Neural progenitor cell (in vitro differentiated cells): ENCODE measurements at regions not wholly inside any gene's neighbourhood (a gene's known extent, or its start where the extent isn't known, plus 50 kb on each side); places are given as distances from the start of the nearest gene placed in this dataset.
A peak's percentile ranks its signal among the peaks of the same experiment; 100 is the strongest.

Experiments
- DNase-seq: peaks from one replicate; pipeline ENCODE4 v3.0.0-alpha.2; 2016; ENCODE audit warnings: low spot score
- H2AFZ ChIP-seq: fragments of 200-600 bp; sonication (generic); replicated peaks from 2 replicates; pipeline ENCODE4 v1.6.1; 2016; ENCODE audit warnings: antibody characterized with exemption
- H3F3A ChIP-seq: fragments of 200-600 bp; sonication (generic); 2 replicates; pipeline ENCODE4 v1.6.1; 2016; ENCODE audit warnings: antibody characterized with exemption, low read depth
- H3K27ac ChIP-seq: fragments of 200-600 bp; sonication (generic); 2 replicates; pipeline ENCODE4 v1.5.1; 2016; ENCODE audit warnings: mild to moderate bottlenecking
- H3K27me3 ChIP-seq: fragments of 200-600 bp; sonication (generic); 2 replicates; pipeline ENCODE4 v1.6.1; 2016; ENCODE audit warnings: mild to moderate bottlenecking, moderate library complexity
- H3K36me3 ChIP-seq: fragments of 200-600 bp; sonication (generic); 2 replicates; pipeline ENCODE4 v1.5.1; 2016
- H3K4me1 ChIP-seq: fragments of 200-600 bp; sonication (generic); 2 replicates; pipeline ENCODE4 v1.6.1; 2016; ENCODE audit warnings: mixed run types
- H3K4me2 ChIP-seq: fragments of 200-600 bp; sonication (generic); 2 replicates; pipeline ENCODE4 v1.6.1; 2016
- H3K4me3 ChIP-seq: fragments of 200-600 bp; sonication (generic); 2 replicates; pipeline ENCODE4 v1.5.1; 2016
- H3K79me2 ChIP-seq: fragments of 200-600 bp; sonication (generic); 2 replicates; pipeline ENCODE4 v1.6.1; 2016; ENCODE audit warnings: low read depth
- H3K9ac ChIP-seq: fragments of 200-600 bp; sonication (generic); 2 replicates; pipeline ENCODE4 v1.6.1; 2016
- H3K9me3 ChIP-seq: fragments of 200-600 bp; sonication (generic); 2 replicates; pipeline ENCODE4 v1.5.1; 2016; ENCODE audit warnings: low read depth
- H4K20me1 ChIP-seq: fragments of 200-600 bp; sonication (generic); 2 replicates; pipeline ENCODE4 v1.6.1; 2016; ENCODE audit warnings: low read depth
- H3K27ac Mint-ChIP-seq: 3 replicates; pipeline ENCODE4 v1.8.0; 2021; ENCODE audit warnings: mixed read lengths
- H3K27me3 Mint-ChIP-seq: 2 replicates; pipeline ENCODE4 v1.8.0; 2022; ENCODE audit warnings: low read depth, mild to moderate bottlenecking, inconsistent platforms, moderate library complexity, mixed read lengths; ENCODE audit not compliant: insufficient read depth
- H3K36me3 Mint-ChIP-seq: 3 replicates; pipeline ENCODE4 v1.8.0; 2021; ENCODE audit warnings: mixed read lengths
- H3K4me1 Mint-ChIP-seq: 3 replicates; pipeline ENCODE4 v1.8.0; 2021; ENCODE audit warnings: mixed read lengths
- H3K4me3 Mint-ChIP-seq: 3 replicates; pipeline ENCODE4 v1.8.0; 2021; ENCODE audit warnings: mild to moderate bottlenecking, moderate library complexity, mixed read lengths
- H3K9me3 Mint-ChIP-seq: 3 replicates; pipeline ENCODE4 v1.8.0; 2020; ENCODE audit warnings: mixed read lengths
- EZH2 ChIP-seq: fragments of 200-600 bp; sonication (generic); IDR thresholded peaks from 2 replicates; pipeline ENCODE4 v1.6.1; 2017; ENCODE audit warnings: antibody characterized with exemption, mild to moderate bottlenecking, moderate library complexity
- EZH2phosphoT487 ChIP-seq: fragments of 200-600 bp; sonication (generic); IDR thresholded peaks from 2 replicates; pipeline ENCODE4 v1.6.1; 2017; ENCODE audit warnings: antibody characterized with exemption
- TF ChIP-seq, protein P1 (sequence below): fragments of 200-600 bp; sonication (generic); IDR thresholded peaks from 2 replicates; pipeline ENCODE4 v1.5.1; 2017; ENCODE audit warnings: antibody characterized with exemption, mild to moderate bottlenecking

DNA sequence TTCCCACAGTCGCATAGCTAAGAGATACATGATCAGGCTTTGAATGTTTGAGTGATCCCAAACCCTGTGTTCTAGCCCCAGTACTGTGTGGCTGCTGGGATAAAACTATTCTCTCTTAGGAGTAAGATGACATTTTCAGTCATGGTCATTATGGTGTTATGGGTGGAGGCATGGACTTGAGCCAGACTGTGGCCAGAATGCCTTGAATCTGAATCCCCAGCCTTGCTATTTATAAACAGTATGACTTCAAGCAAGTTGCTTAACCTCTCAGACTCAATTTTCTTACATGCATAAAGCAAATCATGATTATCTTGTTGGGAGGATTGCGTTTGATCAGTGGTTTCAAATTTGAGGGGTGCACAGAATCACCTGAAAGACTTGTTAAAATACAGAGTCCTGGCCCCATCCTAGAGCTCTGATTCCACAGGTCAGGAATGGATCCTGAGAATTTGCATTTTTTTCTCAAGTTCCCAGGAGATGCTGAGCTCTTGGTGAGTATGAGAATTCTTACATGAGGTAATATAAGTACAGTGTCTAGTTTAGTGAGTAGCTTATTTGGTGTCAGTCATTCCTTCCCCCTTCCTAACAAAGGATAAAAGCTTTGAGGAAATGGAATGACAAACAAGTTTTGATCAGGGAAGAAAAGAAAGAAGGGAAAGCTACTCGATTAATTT, 571.7 kb downstream of the METTL15 start:
- Histone ChIP-seq H3K9ac (no peak overlapping the region), H3K9me3 (no peaks in the 10 kb centered on the region), H3K4me3 (no peak overlapping the region), H3K4me2 (no peak overlapping the region), H3K27ac (no peak overlapping the region), H2AFZ (no peak overlapping the region), H3K4me1 (no peaks in the 10 kb centered on the region), H4K20me1 (no peaks in the 10 kb centered on the region), H3F3A (no peaks in the 10 kb centered on the region), H3K27me3 (no peaks in the 10 kb centered on the region), H3K79me2 (no peaks in the 10 kb centered on the region), H3K36me3 (no peaks in the 10 kb centered on the region)
- no peak overlapping the region for H3K4me3 Mint-ChIP-seq
- peaks cover 7% of the 10 kb centered on the region for H3K4me1 Mint-ChIP-seq
- no peak overlapping the region for H3K27ac Mint-ChIP-seq
- no peak for TF ChIP-seq EZH2
- TF ChIP-seq, protein P1, sequence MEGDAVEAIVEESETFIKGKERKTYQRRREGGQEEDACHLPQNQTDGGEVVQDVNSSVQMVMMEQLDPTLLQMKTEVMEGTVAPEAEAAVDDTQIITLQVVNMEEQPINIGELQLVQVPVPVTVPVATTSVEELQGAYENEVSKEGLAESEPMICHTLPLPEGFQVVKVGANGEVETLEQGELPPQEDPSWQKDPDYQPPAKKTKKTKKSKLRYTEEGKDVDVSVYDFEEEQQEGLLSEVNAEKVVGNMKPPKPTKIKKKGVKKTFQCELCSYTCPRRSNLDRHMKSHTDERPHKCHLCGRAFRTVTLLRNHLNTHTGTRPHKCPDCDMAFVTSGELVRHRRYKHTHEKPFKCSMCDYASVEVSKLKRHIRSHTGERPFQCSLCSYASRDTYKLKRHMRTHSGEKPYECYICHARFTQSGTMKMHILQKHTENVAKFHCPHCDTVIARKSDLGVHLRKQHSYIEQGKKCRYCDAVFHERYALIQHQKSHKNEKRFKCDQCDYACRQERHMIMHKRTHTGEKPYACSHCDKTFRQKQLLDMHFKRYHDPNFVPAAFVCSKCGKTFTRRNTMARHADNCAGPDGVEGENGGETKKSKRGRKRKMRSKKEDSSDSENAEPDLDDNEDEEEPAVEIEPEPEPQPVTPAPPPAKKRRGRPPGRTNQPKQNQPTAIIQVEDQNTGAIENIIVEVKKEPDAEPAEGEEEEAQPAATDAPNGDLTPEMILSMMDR, result no peak
- no peak for TF ChIP-seq EZH2phosphoT487
- no peaks in the 10 kb centered on the region for H3K36me3 Mint-ChIP-seq
- H3K27me3 Mint-ChIP-seq, result no peaks in the 10 kb centered on the region
- H3K9me3 Mint-ChIP-seq, result no peaks in the 10 kb centered on the region
- no peak for DNase-seq

DNA sequence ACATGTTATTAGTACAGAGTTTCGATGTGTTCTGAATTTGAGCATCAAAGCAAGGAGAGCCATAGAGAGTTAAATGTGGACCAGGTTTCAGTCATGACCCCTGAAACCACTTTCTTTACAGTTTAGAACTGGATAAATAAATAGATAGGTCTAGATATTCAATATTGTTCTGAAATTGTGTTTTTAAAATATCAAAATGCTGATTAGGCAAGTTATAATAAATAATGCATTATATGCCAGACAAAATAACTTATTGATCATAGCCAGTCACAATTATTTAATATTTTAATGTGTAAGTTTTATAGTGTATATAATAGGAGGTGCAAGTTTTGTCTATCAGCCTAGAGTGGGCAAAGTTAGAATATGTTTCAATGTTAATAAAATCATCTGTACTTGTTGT, 569.5 kb downstream of the METTL15 start:
- H3K4me3 ChIP-seq, result no peak overlapping the region
- H3K27ac ChIP-seq, result no peak overlapping the region
- no peaks in the 10 kb centered on the region for H3K36me3 ChIP-seq
- no peak overlapping the region for H3K4me2 ChIP-seq
- H3K9me3 ChIP-seq, result no peaks in the 10 kb centered on the region
- H3K9ac ChIP-seq, result no peak overlapping the region
- TF ChIP-seq, protein P1, result no peak
- no peak for TF ChIP-seq EZH2
- TF ChIP-seq EZH2phosphoT487, result no peak
- no peak for DNase-seq
- Mint-ChIP-seq H3K27ac (no peak overlapping the region), H3K4me1 (peaks cover 7% of the 10 kb centered on the region), H3K27me3 (no peaks in the 10 kb centered on the region), H3K9me3 (no peaks in the 10 kb centered on the region), H3K4me3 (no peak overlapping the region), H3K36me3 (no peaks in the 10 kb centered on the region)
- no peaks in the 10 kb centered on the region for H3F3A ChIP-seq
- H4K20me1 ChIP-seq, result no peaks in the 10 kb centered on the region
- no peaks in the 10 kb centered on the region for H3K4me1 ChIP-seq
- H3K27me3 ChIP-seq, result no peaks in the 10 kb centered on the region
- no peaks in the 10 kb centered on the region for H3K79me2 ChIP-seq
- H2AFZ ChIP-seq, result no peak overlapping the region

DNA sequence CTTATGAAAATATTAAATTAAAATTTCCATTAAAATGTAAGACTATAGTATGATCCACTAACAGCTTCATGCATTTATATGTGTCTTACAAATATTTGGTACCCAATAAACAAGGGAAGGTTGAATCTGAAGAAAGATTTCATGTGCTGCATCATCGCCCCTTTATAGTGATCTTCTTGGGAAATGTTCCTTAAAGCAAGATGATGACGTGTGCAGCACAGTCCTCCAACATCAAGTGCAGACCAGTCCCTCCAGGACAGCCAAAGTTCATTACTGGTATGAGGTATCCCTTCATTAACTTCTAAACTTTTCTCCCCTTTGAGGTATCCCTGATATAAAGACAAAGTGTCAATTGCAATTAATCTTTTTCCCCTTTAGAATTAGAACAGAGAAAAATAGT, 567.0 kb downstream of the METTL15 start:
- H3F3A ChIP-seq, result no peaks in the 10 kb centered on the region
- Mint-ChIP-seq H3K27ac (no peak overlapping the region), H3K36me3 (no peaks in the 10 kb centered on the region), H3K27me3 (no peaks in the 10 kb centered on the region), H3K4me1 (peaks cover 7% of the 10 kb centered on the region), H3K4me3 (no peak overlapping the region), H3K9me3 (no peaks in the 10 kb centered on the region)
- no peaks in the 10 kb centered on the region for H4K20me1 ChIP-seq
- no peak overlapping the region for H2AFZ ChIP-seq
- H3K4me1 ChIP-seq, result no peaks in the 10 kb centered on the region
- H3K9me3 ChIP-seq, result no peaks in the 10 kb centered on the region
- no peaks in the 10 kb centered on the region for H3K36me3 ChIP-seq
- H3K79me2 ChIP-seq, result no peaks in the 10 kb centered on the region
- no peak for TF ChIP-seq EZH2
- H3K4me2 ChIP-seq, result no peak overlapping the region
- H3K4me3 ChIP-seq, result no peak overlapping the region
- no peak for DNase-seq
- H3K27ac ChIP-seq, result no peak overlapping the region
- H3K27me3 ChIP-seq, result no peaks in the 10 kb centered on the region
- H3K9ac ChIP-seq, result no peak overlapping the region

- Histone ChIP-seq H3K36me3 (no peaks in the 10 kb centered on the region), H2AFZ (no peak overlapping the region), H3K79me2 (no peaks in the 10 kb centered on the region), H3K9me3 (no peaks in the 10 kb centered on the region), H3F3A (no peaks in the 10 kb centered on the region), H4K20me1 (no peaks in the 10 kb centered on the region), H3K4me2 (no peak overlapping the region), H3K4me1 (no peaks in the 10 kb centered on the region), H3K27me3 (no peaks in the 10 kb centered on the region), H3K9ac (no peak overlapping the region), H3K4me3 (no peak overlapping the region), H3K27ac (no peak overlapping the region)
- Mint-ChIP-seq H3K36me3 (no peaks in the 10 kb centered on the region), H3K9me3 (no peaks in the 10 kb centered on the region), H3K27me3 (no peaks in the 10 kb centered on the region), H3K27ac (no peak overlapping the region), H3K4me3 (no peak overlapping the region), H3K4me1 (peaks cover 7% of the 10 kb centered on the region)
- peak; percentile 64 for DNase-seq
- TF ChIP-seq, protein P1, result peak; percentile 74
- no peak for TF ChIP-seq EZH2phosphoT487
Observed at GRCh38 chr11:28674433-28675103, 566.4 kb downstream of the METTL15 start.
